K562 (cell line): ENCODE measurements at regions not wholly inside any gene's neighbourhood (a gene's known extent, or its start where the extent isn't known, plus 50 kb on each side); places are given as distances from the start of the nearest gene placed in this dataset.

Experiments
- ATAC-seq: fragments of 200-7000 bp; cut with Tn5 transposase; 3 replicates; pipeline ENCODE4 v1.9.1; 2020; ENCODE audit warnings: moderate library complexity
- BruUV-seq: library from RNA; stranded (reverse); fragments of 400-500 nt; replicated peaks from 2 replicates; lab custom pipeline; 2021; lab: Mats Ljungman, UMichigan
- CTCF ChIA-PET: fragments of 300-600 bp; formaldehyde crosslinking; extraction: SDS; loops from one replicate; lab custom pipeline; 2021; ENCODE audit warnings: low intra/inter-chr PET ratio; lab: Yijun Ruan, JAX
- POLR2A ChIA-PET: fragments of 300-600, 350-650 bp; sonication (Branson Sonifier 250); formaldehyde crosslinking; extraction: SDS; loops from one replicate; lab custom pipeline; 2021; ENCODE audit warnings: antibody characterized with exemption, inconsistent platforms; lab: Yijun Ruan, JAX
- DNase-seq, 4 experiments: peaks; one replicate each; pipeline versions ENCODE4 v3.0.0 to v3.0.0-alpha.2; 2011 to 2018; ENCODE audit warnings: low spot score in 3 of 4, mixed read lengths in 3 of 4; ENCODE audit errors: extremely low read depth in 1 of 4
- FAIRE-seq: peaks from 2 replicates; lab custom pipeline; 2011; peaks lifted over from hg19 to GRCh38; lab: Jason Lieb, UNC
- H2AFZ ChIP-seq: 2 replicates; pipeline ENCODE4 v1.6.0; 2011; ENCODE audit warnings: low read depth, low read length, control low read depth, inconsistent platforms
- H3K27ac ChIP-seq: fragments of 200-600 bp; 3 replicates; pipeline ENCODE4 v1.8.0; 2011; ENCODE audit warnings: low read depth, mild to moderate bottlenecking, control low read depth, inconsistent platforms, low read length, moderate library complexity, mixed read lengths; ENCODE audit errors: extremely low read depth
- H3K27me3 ChIP-seq, 2 experiments: fragments of 300-600 bp in 1 of 2; 2 replicates in 1 of 2; 3 replicates in 1 of 2; pipeline versions ENCODE4 v1.6.0 to v1.8.0; 2011; ENCODE audit warnings: inconsistent platforms in 2 of 2, low read length in 2 of 2, mild to moderate bottlenecking in 1 of 2, mixed read lengths in 1 of 2, moderate library complexity in 1 of 2; ENCODE audit not compliant: control insufficient read depth in 2 of 2, insufficient read depth in 2 of 2
- H3K36me3 ChIP-seq: fragments of 300-600 bp; 3 replicates; pipeline ENCODE4 v1.8.0; 2011; ENCODE audit warnings: mild to moderate bottlenecking, low read length, inconsistent platforms; ENCODE audit not compliant: control insufficient read depth, insufficient read depth
- H3K4me1 ChIP-seq, 2 experiments: fragments of 200-600 bp in 1 of 2; replicated peaks in 1 of 2; 2 replicates in 1 of 2; 3 replicates in 1 of 2; pipeline versions ENCODE4 v1.5.1 to v1.8.0; 2011; ENCODE audit warnings: inconsistent platforms in 2 of 2, low read length in 2 of 2, mild to moderate bottlenecking in 1 of 2, mixed read lengths in 1 of 2, moderate library complexity in 1 of 2; ENCODE audit not compliant: control insufficient read depth in 2 of 2, insufficient read depth in 2 of 2
- H3K4me2 ChIP-seq: 2 replicates; pipeline ENCODE4 v1.6.1; 2011; ENCODE audit warnings: low read length, control low read depth, inconsistent platforms, mixed read lengths; ENCODE audit not compliant: insufficient read depth
- H3K4me3 ChIP-seq: fragments of 200-600 bp; sonication (generic), shearing (Covaris generic); 2 replicates; pipeline ENCODE4 v1.5.1; 2016; ENCODE audit warnings: control low read depth, inconsistent platforms
- H3K79me2 ChIP-seq: fragments of 200-600 bp; 3 replicates; pipeline ENCODE4 v1.8.0; 2011; ENCODE audit warnings: low read length, inconsistent platforms; ENCODE audit not compliant: control insufficient read depth, insufficient read depth
- H3K9ac ChIP-seq, 2 experiments: 2 replicates each; pipeline versions ENCODE4 v1.6.0 to v1.6.1; 2011; ENCODE audit warnings: low read depth in 2 of 2, low read length in 2 of 2, control low read depth in 1 of 2, inconsistent platforms in 1 of 2, mild to moderate bottlenecking in 1 of 2, mixed read lengths in 1 of 2; ENCODE audit not compliant: insufficient read depth in 1 of 2
- H3K9me1 ChIP-seq: one replicate; pipeline ENCODE4 v1.6.0; 2011; ENCODE audit warnings: inconsistent platforms, mild to moderate bottlenecking, low read length, moderate library complexity; ENCODE audit not compliant: control insufficient read depth, insufficient read depth
- H3K9me3 ChIP-seq: replicated peaks from 2 replicates; pipeline ENCODE4 v1.5.1; 2011; ENCODE audit warnings: low read depth, low read length, inconsistent platforms; ENCODE audit not compliant: control insufficient read depth, insufficient read depth
- H4K20me1 ChIP-seq: replicated peaks from 2 replicates; pipeline ENCODE4 v1.6.1; 2011; ENCODE audit warnings: low read length, inconsistent platforms, mixed read lengths; ENCODE audit not compliant: control insufficient read depth, insufficient read depth
- ARID1B ChIP-seq: fragments of 450-650 bp; IDR thresholded peaks from 2 replicates; pipeline ENCODE4 v1.6.1; 2016; ENCODE audit warnings: antibody characterized with exemption, mild to moderate bottlenecking, inconsistent platforms
- ELF1 ChIP-seq: fragments of 200-800 bp; sonication (Bioruptor generic); IDR thresholded peaks from 2 replicates; pipeline ENCODE4 v1.6.1; 2016; ENCODE audit warnings: missing genetic modification characterization, missing compliant biosample characterization
- ETS2 ChIP-seq: IDR thresholded peaks from 2 replicates; pipeline ENCODE4 v1.6.1; 2016; ENCODE audit warnings: borderline replicate concordance, missing genetic modification characterization, mild to moderate bottlenecking, moderate library complexity, missing compliant biosample characterization; ENCODE audit not compliant: poor library complexity, severe bottlenecking
- FOXP1 ChIP-seq: sonication (generic); formaldehyde crosslinking; IDR thresholded peaks from 2 replicates; pipeline ENCODE4 v1.8.0; 2022; ENCODE audit warnings: mild to moderate bottlenecking, missing genetic modification reagents
- HDGF ChIP-seq: fragments of 450-650 bp; IDR thresholded peaks from 2 replicates; pipeline ENCODE4 v1.6.1; 2016
- L3MBTL2 ChIP-seq: fragments of 450-650 bp; IDR thresholded peaks from 2 replicates; pipeline ENCODE4 v1.6.1; 2016; ENCODE audit warnings: mild to moderate bottlenecking, moderate library complexity
- NUFIP1 ChIP-seq: fragments of 450-650 bp; IDR thresholded peaks from 2 replicates; pipeline ENCODE4 v1.6.1; 2018; ENCODE audit not compliant: partially characterized antibody
- PML ChIP-seq: IDR thresholded peaks from 2 replicates; pipeline ENCODE4 v1.6.1; 2012; ENCODE audit warnings: low read length, inconsistent platforms
- SAFB2 ChIP-seq: fragments of 200-400 bp; formaldehyde crosslinking; IDR thresholded peaks from 2 replicates; pipeline ENCODE4 v1.6.1; 2018; ENCODE audit warnings: borderline replicate concordance, low read length, low read depth, moderate library complexity; ENCODE audit not compliant: severe bottlenecking
- SMARCA4 ChIP-seq: fragments of 450-650 bp; IDR thresholded peaks from 2 replicates; pipeline ENCODE4 v1.6.1; 2016
- SNIP1 ChIP-seq: fragments of 450-650 bp; IDR thresholded peaks from 2 replicates; pipeline ENCODE4 v1.7.1; 2017; ENCODE audit warnings: low read depth, mild to moderate bottlenecking
- SP1 ChIP-seq: sonication (generic); formaldehyde crosslinking; IDR thresholded peaks from 2 replicates; pipeline ENCODE4 v1.8.1; 2022; ENCODE audit warnings: mild to moderate bottlenecking, missing genetic modification reagents
- TBL1XR1 ChIP-seq, 2 experiments: IDR thresholded peaks; 2 replicates each; pipeline ENCODE4 v1.6.1; 2012; ENCODE audit warnings: improper control_type of control experiment in 2 of 2, low read length in 2 of 2, mild to moderate bottlenecking in 1 of 2
- TCF7 ChIP-seq: sonication (generic); IDR thresholded peaks from 2 replicates; pipeline ENCODE4 v1.6.1; 2016; ENCODE audit warnings: antibody characterized with exemption, borderline replicate concordance
- TCFL5 ChIP-seq: fragments of 250-450 bp; sonication (Bioruptor Pico); conservative IDR thresholded peaks from 2 replicates; pipeline ENCODE4 v1.6.1; 2021; ENCODE audit warnings: mild to moderate bottlenecking, moderate library complexity, matching md5 sums
- ZNF133 ChIP-seq: fragments of 250-450 bp; sonication (Bioruptor Pico); IDR thresholded peaks from 2 replicates; pipeline ENCODE4 v1.4.0; 2020; ENCODE audit warnings: mild to moderate bottlenecking
- ZNF280A ChIP-seq: fragments of 450-650 bp; IDR thresholded peaks from 2 replicates; pipeline ENCODE4 v1.6.1; 2018; ENCODE audit warnings: mild to moderate bottlenecking, low read depth; ENCODE audit not compliant: partially characterized antibody
- WGBS: fragments of 100-300 bp; shearing (Covaris generic); methylation state at CpG from one replicate; pipeline ENCODE4 v1.1.6; 2016; ENCODE audit warnings: low coverage, mixed read lengths; ENCODE audit not compliant: insufficient coverage; ENCODE audit errors: missing lambda C conversion rate; 5-methylcytosine and 5-hydroxymethylcytosine counted together
- in situ Hi-C: fragments of 300-500 bp; cut with MboI; formaldehyde crosslinking; loops from 4 replicates; pipeline ENCODE4 v1.15.0; 2018; ENCODE audit warnings: inconsistent platforms, mixed read lengths
- intact Hi-C: fragments of 100-400 bp; cut with micrococcal nuclease; formaldehyde crosslinking; loops from 2 replicates; pipeline ENCODE4 v1.14.2; 2022
- TF ChIP-seq, protein P1 (sequence below), 2 experiments: IDR thresholded peaks in 1 of 2; conservative IDR thresholded peaks in 1 of 2; 2 replicates each; pipeline ENCODE4 v1.6.1; 2016; ENCODE audit warnings: low read depth in 2 of 2, mild to moderate bottlenecking in 1 of 2, missing compliant biosample characterization in 1 of 2, missing genetic modification characterization in 1 of 2, moderate library complexity in 1 of 2
- TF ChIP-seq, protein P2 (sequence below): sonication (generic); formaldehyde crosslinking; IDR thresholded peaks from 2 replicates; pipeline ENCODE4 v1.8.1; 2023; ENCODE audit warnings: mild to moderate bottlenecking, missing genetic modification reagents

GRCh38 chr12:4046495-4046840 lies 173.3 kb upstream of the PARP11 start:
- 0% methylated on average over 4 of the region's 6 CpGs for WGBS
- no peak overlapping the region for H3K27ac ChIP-seq
- TF ChIP-seq TCFL5 = no peak
- no peak for TF ChIP-seq SP1 (CRISPR knock-in tag)
- TF ChIP-seq TBL1XR1 (IDR thresholded peaks at IDR 0.05; ENCODE audit: low read length in 2 of 2) = no peak
- no peak for TF ChIP-seq ELF1 (tag)
- TF ChIP-seq TCF7 = no peak
- TF ChIP-seq HDGF = no peak
- TF ChIP-seq ARID1B = no peak
- TF ChIP-seq, protein P1, sequence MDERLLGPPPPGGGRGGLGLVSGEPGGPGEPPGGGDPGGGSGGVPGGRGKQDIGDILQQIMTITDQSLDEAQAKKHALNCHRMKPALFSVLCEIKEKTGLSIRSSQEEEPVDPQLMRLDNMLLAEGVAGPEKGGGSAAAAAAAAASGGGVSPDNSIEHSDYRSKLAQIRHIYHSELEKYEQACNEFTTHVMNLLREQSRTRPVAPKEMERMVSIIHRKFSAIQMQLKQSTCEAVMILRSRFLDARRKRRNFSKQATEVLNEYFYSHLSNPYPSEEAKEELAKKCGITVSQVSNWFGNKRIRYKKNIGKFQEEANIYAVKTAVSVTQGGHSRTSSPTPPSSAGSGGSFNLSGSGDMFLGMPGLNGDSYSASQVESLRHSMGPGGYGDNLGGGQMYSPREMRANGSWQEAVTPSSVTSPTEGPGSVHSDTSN (CRISPR knock-in tag; IDR thresholded peaks at IDR 0.05; ENCODE audit: low read depth) = no peak
- TF ChIP-seq, protein P1 (tag; conservative IDR thresholded peaks at IDR 0.05; ENCODE audit: low read depth) = no peak
- TF ChIP-seq, protein P2, sequence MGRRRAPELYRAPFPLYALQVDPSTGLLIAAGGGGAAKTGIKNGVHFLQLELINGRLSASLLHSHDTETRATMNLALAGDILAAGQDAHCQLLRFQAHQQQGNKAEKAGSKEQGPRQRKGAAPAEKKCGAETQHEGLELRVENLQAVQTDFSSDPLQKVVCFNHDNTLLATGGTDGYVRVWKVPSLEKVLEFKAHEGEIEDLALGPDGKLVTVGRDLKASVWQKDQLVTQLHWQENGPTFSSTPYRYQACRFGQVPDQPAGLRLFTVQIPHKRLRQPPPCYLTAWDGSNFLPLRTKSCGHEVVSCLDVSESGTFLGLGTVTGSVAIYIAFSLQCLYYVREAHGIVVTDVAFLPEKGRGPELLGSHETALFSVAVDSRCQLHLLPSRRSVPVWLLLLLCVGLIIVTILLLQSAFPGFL = no peak
- TF ChIP-seq PML = no peak
- no peak for TF ChIP-seq SAFB2
- no peak for TF ChIP-seq SMARCA4
- TF ChIP-seq NUFIP1 = no peak
- no peak for TF ChIP-seq ZNF133 (CRISPR knock-in tag)
- TF ChIP-seq SNIP1 = no peak
- TF ChIP-seq FOXP1 = no peak
- no peak for TF ChIP-seq L3MBTL2
- no peak for TF ChIP-seq ZNF280A
- no peak for TF ChIP-seq ETS2 (tag)
- TF ChIP-seq, all 486 proteins: peak for 0
- DNase-seq (no peak), FAIRE-seq (no peak), ATAC-seq (no peak)
- H3K79me2 ChIP-seq = no peaks in the 10 kb centered on the region
- H3K4me2 ChIP-seq = no peak overlapping the region
- H3K4me1 ChIP-seq = no peaks in the 10 kb centered on the region; a peak in 1 of 5 replicates
- no peaks in the 10 kb centered on the region for H3K9me1 ChIP-seq
- no peaks in the 10 kb centered on the region for H3K9me3 ChIP-seq
- ChIA-PET CTCF (no interaction called here), POLR2A (no interaction called here)
- no peak overlapping the region for H3K9ac ChIP-seq
- H4K20me1 ChIP-seq = no peaks in the 10 kb centered on the region
- H3K36me3 ChIP-seq = no peaks in the 10 kb centered on the region
- in situ Hi-C loops (no loop called here), intact Hi-C loops (no loop called here)
- H3K4me3 ChIP-seq = no peak overlapping the region
- peaks cover 4 to 25% of the 10 kb centered on the region in 2 experiments; a peak in 3 of 5 replicates for H3K27me3 ChIP-seq
- BruUV-seq = no TSS peak
- H2AFZ ChIP-seq = no peak overlapping the region
